ENCODE measurements at regions not wholly inside any gene's neighbourhood (a gene's known extent, or its start where the extent isn't known, plus 50 kb on each side); places are given as distances from the start of the nearest gene placed in this dataset.
"Not testable (repeated sequence)": the region's sequence is repeated elsewhere in the genome, so short reads cannot be mapped to it uniquely, and the experiment has no call there.

DNA sequence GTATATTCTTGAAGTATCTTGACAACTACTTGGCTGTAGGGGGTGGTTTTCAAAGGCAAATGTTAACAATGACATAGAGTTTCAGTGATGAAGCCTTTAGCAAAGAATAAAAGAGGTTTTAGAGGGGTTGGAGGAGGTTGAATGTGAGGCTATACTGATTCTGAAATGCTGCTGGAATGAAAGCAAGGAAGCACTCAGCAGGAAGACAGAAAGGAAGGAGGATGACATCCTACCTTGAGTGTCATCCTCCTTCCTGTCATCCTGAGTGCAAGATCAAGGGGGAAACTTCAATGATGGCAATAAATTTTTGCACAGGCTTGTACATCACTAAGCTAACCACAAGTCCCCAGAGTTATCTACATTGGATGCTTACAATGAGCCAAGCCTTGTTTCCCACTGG is 120.5 kb downstream of the APIP start:
- DNase-seq (ENCODE audit: low read depth in 4 of 4, low spot score in 2 of 4) = no peak

GRCh38 chr11:34794696-34795095 is 121.5 kb downstream of the APIP start:
- no peak for DNase-seq (ENCODE audit: low read depth in 4 of 4, low spot score in 2 of 4)

DNA sequence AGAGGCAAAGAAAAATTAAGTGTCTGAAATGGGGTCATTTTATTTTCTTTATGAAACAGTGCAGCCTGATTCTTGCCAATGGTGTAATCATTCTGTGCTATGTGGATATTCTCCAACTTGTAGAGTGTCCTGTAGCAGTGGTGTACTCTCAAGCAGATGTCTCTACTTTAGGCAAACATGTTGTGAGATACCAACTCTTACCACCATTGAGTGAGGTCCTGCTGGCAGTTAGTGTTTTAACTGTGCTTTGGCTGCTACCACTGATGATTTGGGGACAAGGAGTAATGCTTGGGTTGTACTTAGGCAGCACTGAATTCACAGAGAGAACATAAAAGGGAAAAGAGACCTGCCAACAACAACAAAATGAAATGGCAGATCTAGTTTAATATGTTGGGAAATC is 122.5 kb downstream of the APIP start:
- no peak for DNase-seq (ENCODE audit: low read depth in 4 of 4, low spot score in 2 of 4)

DNA sequence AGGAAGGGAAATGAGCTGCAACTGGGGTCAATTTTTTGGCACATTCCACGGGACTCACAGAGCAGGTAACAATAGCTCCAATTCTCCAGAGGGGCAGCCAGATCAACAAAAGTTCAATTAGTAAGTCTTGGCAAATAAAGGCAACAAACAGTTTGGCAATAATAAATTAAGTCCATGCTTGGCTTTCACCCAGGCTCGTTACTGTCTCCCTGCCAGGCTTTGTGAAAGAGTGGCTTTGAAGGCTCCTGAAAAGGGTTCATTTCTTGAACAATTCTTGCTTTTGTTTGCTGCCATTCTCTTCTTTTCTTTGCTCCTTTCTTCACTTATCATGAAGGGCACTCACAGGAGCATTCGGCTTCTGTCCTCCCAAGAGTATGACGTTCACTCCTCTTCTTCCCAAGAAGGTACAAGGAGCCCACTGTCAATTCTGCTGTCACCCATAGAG is 123.3 kb downstream of the APIP start:
- DNase-seq (ENCODE audit: low read depth in 4 of 4, low spot score in 2 of 4) = peak in 1 of 4 donors; percentile 2

DNA sequence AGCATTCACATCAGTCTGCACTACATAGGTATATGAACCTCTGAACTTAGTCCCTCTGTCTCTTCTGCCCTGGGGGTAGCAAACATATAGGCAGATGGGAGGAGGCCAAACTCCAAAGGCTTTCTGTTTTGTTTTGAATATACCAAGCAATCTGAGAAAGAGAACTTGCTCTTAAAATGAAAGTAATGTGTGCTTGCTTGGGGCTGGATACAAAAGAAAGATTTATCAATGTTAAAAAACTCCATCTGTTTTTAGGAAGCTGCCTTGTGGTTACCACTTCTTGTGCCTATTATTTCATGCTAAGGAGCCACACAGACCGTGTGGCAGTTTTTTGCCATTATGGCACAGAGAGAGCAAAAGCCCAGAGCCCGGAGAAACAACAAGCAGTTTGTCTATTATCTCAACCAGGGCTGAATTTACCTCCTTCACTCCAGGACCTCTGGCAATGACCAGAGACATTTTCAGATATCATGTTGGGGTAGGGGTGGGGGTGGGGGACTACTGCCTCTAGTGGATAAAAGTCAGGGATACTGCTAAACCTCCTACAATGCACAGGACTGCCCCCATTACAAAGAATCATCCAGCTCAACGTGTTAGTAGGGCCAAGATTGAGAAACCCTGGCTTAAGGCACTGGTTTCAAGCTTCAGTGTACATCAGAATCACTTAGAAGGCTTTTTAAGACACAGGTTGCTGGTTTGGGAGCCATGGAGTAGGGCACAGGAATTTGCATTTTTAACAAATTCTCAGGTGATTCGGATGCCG is 124.2 kb downstream of the APIP start:
- DNase-seq (ENCODE audit: low read depth in 4 of 4, low spot score in 2 of 4) = no peak

- DNase-seq (ENCODE audit: low read depth in 4 of 4, low spot score in 2 of 4) = no peak
These were observed 125.6 kb downstream of the APIP start for GRCh38 chr11:34790620-34791019.

GRCh38 chr11:34789196-34789834 is 126.9 kb downstream of the APIP start:
- DNase-seq (ENCODE audit: low read depth in 4 of 4, low spot score in 2 of 4) = no peak

DNA sequence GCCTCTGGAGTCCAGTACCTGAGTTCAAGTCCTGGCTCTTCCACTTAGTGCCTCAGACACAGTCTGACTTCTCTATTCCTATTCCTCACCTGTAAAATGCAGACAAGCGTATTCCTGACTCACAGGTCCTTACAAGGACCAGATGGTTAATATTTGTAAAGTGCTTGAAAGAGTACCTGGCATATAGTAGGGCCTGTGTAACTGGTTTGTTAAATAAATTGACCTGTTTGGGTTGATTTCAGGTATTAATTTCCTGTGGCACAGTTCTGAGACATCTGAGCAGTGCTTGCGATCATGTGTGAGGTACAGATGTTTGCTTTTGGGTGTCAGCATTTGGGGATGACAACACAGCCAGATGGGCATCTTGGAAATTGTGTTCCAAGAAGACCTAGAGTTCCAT is 127.5 kb downstream of the APIP start:
- no peak for DNase-seq (ENCODE audit: low read depth in 4 of 4, low spot score in 2 of 4)

DNA sequence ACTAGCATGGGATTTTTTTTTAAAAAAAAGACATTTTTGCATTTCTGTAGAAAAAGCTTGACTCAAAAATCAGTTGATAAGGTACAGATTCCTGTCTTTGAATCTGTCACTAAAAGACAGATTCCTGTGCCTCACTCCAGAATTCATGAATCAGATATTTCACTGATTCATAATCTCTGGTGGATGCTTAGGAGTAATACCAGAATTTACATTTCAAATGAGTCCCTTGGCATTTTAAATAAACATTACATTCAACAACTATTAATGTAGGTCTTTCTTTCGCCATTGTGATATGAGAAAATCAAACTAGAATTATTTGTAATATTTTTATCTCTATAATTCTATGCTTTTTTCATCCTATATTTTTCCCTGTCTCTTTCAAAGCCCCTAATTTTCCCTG is 128.3 kb downstream of the APIP start:
- no peak for DNase-seq (ENCODE audit: low read depth in 4 of 4, low spot score in 2 of 4)

GRCh38 chr11:34787348-34787747 is 128.8 kb downstream of the APIP start:
- no peak for DNase-seq (ENCODE audit: low read depth in 4 of 4, low spot score in 2 of 4)

GRCh38 chr11:34784318-34784841 is 131.8 kb downstream of the APIP start:
- DNase-seq (ENCODE audit: low read depth in 4 of 4, low spot score in 2 of 4) = no peak

DNA sequence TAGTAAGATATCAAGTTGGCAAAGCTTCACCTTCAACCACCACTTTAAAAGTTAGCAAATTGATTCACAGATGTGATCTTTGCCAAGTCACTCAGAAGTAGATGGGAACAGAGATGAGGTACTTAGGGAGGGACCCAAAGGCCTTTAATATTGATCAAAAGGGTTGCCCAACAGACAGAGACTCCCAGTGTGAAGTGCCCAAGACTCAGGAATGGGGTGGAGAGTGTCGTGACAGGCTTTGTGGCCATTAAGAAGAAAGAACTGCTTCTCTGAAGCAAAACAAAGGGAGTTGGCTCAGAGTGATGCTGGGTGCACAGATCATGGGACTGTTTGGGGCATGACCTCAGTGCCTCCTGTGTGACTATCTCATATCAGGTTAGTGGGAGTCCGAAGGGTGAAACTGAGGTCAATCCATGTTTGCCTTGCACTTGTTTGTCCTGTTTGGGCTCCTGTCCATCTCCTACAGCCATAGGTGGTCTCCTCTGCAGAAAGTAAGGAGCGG is 132.3 kb downstream of the APIP start:
- DNase-seq (ENCODE audit: low read depth in 4 of 4, low spot score in 2 of 4) = no peak

GRCh38 chr11:34781826-34782225 is 134.4 kb downstream of the APIP start:
- not testable (repeated sequence) for DNase-seq (ENCODE audit: low read depth in 4 of 4, low spot score in 2 of 4)

GRCh38 chr11:34775417-34775888 is 140.7 kb downstream of the APIP start:
- DNase-seq (ENCODE audit: low read depth in 4 of 4, low spot score in 2 of 4) = no peak

DNA sequence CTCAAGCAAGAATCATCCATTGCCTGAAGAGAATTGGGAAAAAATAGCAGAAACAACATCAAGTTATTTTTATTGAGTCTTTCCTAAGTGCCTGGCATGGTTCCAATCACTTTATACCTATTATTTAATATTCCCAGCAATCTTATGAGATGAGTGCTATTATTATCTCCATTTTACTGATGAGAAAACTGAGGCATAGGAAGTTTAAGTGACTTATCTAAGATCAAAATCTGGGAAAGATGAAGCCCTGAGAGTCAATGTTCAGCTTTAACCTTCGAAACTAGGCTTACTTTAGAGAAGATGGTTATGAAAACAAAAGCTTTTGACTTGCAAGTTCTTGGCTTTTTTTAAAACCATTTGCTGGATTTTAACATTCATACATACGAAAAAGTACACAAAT is 141.6 kb downstream of the APIP start:
- no peak for DNase-seq (ENCODE audit: low read depth in 4 of 4, low spot score in 2 of 4)

DNA sequence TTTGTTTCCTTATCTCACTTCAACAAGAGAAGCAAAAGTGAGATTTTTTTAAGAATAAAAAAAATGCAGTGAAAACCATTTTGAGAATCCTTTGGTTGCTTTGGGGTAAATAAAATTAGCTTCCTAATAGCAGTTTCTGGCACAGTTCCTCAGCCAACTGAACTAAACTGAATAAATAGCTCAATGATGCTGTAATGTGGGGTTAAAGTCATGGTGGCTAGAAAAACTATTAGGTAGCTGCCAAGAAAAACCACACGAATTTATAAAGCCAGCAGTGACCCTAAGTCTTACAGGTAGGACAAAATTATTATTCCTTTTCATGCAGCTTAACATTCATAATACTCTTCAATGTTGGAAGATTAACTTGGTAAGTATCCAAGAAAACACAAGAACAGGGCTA is 142.4 kb downstream of the APIP start:
- DNase-seq (ENCODE audit: low read depth in 4 of 4, low spot score in 2 of 4) = no peak

- DNase-seq (ENCODE audit: low read depth in 4 of 4, low spot score in 2 of 4) = no peak
These were observed 143.0 kb downstream of the APIP start for GRCh38 chr11:34773211-34773610.

DNA sequence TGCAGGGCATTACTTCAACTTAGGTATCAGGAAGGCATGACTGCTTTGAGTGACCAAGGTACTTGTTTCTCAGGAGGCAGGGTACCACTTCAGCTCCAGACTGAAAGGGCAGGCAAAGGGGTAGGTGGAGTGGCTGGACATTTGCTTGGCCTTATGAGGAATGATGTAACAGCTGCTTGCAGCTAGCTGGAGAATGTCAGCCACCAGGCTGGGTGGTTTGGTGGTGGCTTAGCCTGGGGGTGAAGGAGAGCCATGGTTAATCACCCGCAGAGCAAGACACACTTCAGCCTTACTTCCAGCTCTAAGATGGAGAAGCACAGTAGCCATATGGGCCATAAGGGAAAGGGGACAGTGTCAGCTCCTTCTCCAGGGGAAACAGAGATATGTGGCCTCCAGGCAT is 146.1 kb downstream of the APIP start:
- DNase-seq (ENCODE audit: low read depth in 4 of 4, low spot score in 2 of 4) = no peak

- DNase-seq (ENCODE audit: low read depth in 4 of 4, low spot score in 2 of 4) = no peak
These were observed 147.0 kb downstream of the APIP start for GRCh38 chr11:34769224-34769623.

- DNase-seq (ENCODE audit: low read depth in 4 of 4, low spot score in 2 of 4) = not testable (repeated sequence)
These were observed 141.7 kb downstream of the EHF start for GRCh38 chr11:34762625-34763024.

- DNase-seq (ENCODE audit: low read depth in 4 of 4, low spot score in 2 of 4) = no peak
These were observed 137.4 kb downstream of the EHF start for GRCh38 chr11:34758262-34758661.

GRCh38 chr11:34757026-34757451 is 136.1 kb downstream of the EHF start:
- no peak for DNase-seq (ENCODE audit: low read depth in 4 of 4, low spot score in 2 of 4)
